AG09319 (cell line): ENCODE measurements at regions not wholly inside any gene's neighbourhood (a gene's known extent, or its start where the extent isn't known, plus 50 kb on each side); places are given as distances from the start of the nearest gene placed in this dataset.

ENCODE experiments used
- DNase-seq: peaks from one replicate; pipeline ENCODE4 v3.0.0-alpha.2; 2010; ENCODE audit warnings: low read depth; ENCODE audit errors: extremely low read depth
- TF ChIP-seq, protein P1 (sequence below): IDR thresholded peaks from 2 replicates; pipeline ENCODE4 v1.5.1; 2011; ENCODE audit warnings: low read depth, mild to moderate bottlenecking, inconsistent platforms, low read length, moderate library complexity

DNA sequence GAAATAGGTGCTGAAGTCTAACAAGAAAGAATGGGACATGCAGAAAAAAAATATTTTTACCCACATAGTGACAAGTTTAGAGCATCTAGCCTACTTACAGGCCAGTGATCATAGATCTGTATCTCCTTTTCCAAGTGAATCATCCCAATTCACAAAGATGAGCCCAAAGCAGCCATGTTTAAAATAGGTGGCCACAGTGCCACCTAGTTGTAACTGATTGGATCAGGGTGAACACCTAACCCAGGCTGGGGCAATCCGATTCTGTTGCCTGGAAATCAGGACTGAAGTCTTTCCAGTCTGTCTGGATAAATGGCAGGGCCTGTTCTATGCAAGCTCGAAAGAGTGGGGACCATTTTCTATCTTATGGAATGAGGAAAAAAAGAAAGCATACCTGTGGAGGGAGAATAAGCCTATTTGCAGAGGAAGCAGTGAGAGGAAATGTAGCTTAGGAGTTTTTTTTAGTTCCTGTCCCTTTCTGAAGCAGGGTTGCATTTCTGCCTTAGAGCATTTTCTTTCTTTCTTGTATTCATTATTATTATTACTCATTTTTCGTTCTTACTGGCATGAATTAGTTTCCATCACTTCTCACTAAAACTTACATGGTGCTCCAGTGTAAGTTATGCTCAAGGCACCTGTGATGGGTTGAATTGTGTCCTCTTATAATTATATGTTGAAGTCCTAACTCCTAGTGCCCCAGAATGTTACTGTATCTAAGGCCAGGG lies 113.2 kb upstream of the RAG2 start:
- TF ChIP-seq, protein P1, sequence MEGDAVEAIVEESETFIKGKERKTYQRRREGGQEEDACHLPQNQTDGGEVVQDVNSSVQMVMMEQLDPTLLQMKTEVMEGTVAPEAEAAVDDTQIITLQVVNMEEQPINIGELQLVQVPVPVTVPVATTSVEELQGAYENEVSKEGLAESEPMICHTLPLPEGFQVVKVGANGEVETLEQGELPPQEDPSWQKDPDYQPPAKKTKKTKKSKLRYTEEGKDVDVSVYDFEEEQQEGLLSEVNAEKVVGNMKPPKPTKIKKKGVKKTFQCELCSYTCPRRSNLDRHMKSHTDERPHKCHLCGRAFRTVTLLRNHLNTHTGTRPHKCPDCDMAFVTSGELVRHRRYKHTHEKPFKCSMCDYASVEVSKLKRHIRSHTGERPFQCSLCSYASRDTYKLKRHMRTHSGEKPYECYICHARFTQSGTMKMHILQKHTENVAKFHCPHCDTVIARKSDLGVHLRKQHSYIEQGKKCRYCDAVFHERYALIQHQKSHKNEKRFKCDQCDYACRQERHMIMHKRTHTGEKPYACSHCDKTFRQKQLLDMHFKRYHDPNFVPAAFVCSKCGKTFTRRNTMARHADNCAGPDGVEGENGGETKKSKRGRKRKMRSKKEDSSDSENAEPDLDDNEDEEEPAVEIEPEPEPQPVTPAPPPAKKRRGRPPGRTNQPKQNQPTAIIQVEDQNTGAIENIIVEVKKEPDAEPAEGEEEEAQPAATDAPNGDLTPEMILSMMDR: no peak
- no peak for DNase-seq
